WTC11 (cell line): ENCODE measurements at regions not wholly inside any gene's neighbourhood (a gene's known extent, or its start where the extent isn't known, plus 50 kb on each side); places are given as distances from the start of the nearest gene placed in this dataset.

Experiments used
- ATAC-seq: fragments of 200-7000 bp; cut with Tn5 transposase; 2 replicates; pipeline ENCODE4 v1.10.0; 2021; ENCODE audit warnings: mild to moderate bottlenecking, moderate library complexity
- CTCF ChIA-PET: fragments of 300-600 bp; sonication (Branson Sonifier 250); formaldehyde crosslinking; loops from one replicate; lab custom pipeline; 2021; ENCODE audit warnings: antibody characterized with exemption; lab: Charles Lee
- POLR2A ChIA-PET: fragments of 350-600 bp; sonication (Branson Sonifier 250); formaldehyde crosslinking; loops from one replicate; lab custom pipeline; 2021; ENCODE audit warnings: antibody characterized with exemption; lab: Charles Lee
- DNase-seq: peaks from one replicate; pipeline ENCODE4 v3.0.0; 2021; ENCODE audit warnings: low spot score
- H3K27ac Mint-ChIP-seq: 2 replicates; pipeline ENCODE4 v1.8.0; 2021; ENCODE audit warnings: mixed read lengths
- H3K27me3 Mint-ChIP-seq: 2 replicates; pipeline ENCODE4 v1.8.0; 2021; ENCODE audit warnings: low read depth, mild to moderate bottlenecking, moderate library complexity, mixed read lengths
- H3K36me3 Mint-ChIP-seq: 2 replicates; pipeline ENCODE4 v1.8.0; 2021; ENCODE audit warnings: mixed read lengths
- H3K4me1 Mint-ChIP-seq: 2 replicates; pipeline ENCODE4 v1.8.0; 2022; ENCODE audit warnings: mixed read lengths
- H3K4me3 Mint-ChIP-seq: 2 replicates; pipeline ENCODE4 v1.8.0; 2021; ENCODE audit warnings: mild to moderate bottlenecking, moderate library complexity, mixed read lengths
- H3K9me3 Mint-ChIP-seq: 2 replicates; pipeline ENCODE4 v1.8.0; 2021; ENCODE audit warnings: mixed read lengths
- ATF1 ChIP-seq: sonication (generic); formaldehyde crosslinking; IDR thresholded peaks from 2 replicates; pipeline ENCODE4 v1.8.1; 2023; ENCODE audit warnings: mild to moderate bottlenecking, moderate library complexity, missing genetic modification reagents
- ATF2 ChIP-seq: sonication (generic); formaldehyde crosslinking; IDR thresholded peaks from 2 replicates; pipeline ENCODE4 v1.8.1; 2022; ENCODE audit warnings: low read depth, missing genetic modification reagents, borderline replicate concordance
- ESRRA ChIP-seq: sonication (generic); formaldehyde crosslinking; IDR thresholded peaks from 2 replicates; pipeline ENCODE4 v1.8.1; 2022; ENCODE audit warnings: mild to moderate bottlenecking, missing genetic modification reagents, borderline replicate concordance
- ETV6 ChIP-seq: sonication (generic); formaldehyde crosslinking; IDR thresholded peaks from 2 replicates; pipeline ENCODE4 v1.8.1; 2022; ENCODE audit warnings: mild to moderate bottlenecking, missing genetic modification reagents
- FOXJ3 ChIP-seq: sonication (generic); formaldehyde crosslinking; IDR thresholded peaks from 2 replicates; pipeline ENCODE4 v1.9.0; 2021; ENCODE audit warnings: missing genetic modification reagents, mild to moderate bottlenecking, borderline replicate concordance
- GABPB1 ChIP-seq: sonication (generic); formaldehyde crosslinking; IDR thresholded peaks from 2 replicates; pipeline ENCODE4 v1.8.1; 2023; ENCODE audit warnings: mild to moderate bottlenecking, missing genetic modification reagents
- JAZF1 ChIP-seq: fragments of 250-450 bp; sonication (Bioruptor Pico); IDR thresholded peaks from 2 replicates; pipeline ENCODE4 v1.9.0; 2021; ENCODE audit warnings: moderate library complexity, mild to moderate bottlenecking, inconsistent platforms
- MYBL2 ChIP-seq: sonication (generic); formaldehyde crosslinking; IDR thresholded peaks from 2 replicates; pipeline ENCODE4 v1.8.1; 2023; ENCODE audit warnings: mild to moderate bottlenecking, moderate library complexity, missing genetic modification reagents
- NFATC4 ChIP-seq: fragments of 250-450 bp; sonication (Bioruptor Pico); IDR thresholded peaks from 2 replicates; pipeline ENCODE4 v1.9.0; 2021; ENCODE audit warnings: mild to moderate bottlenecking
- PRRX2 ChIP-seq: fragments of 250-450 bp; sonication (Bioruptor Pico); IDR thresholded peaks from 2 replicates; pipeline ENCODE4 v1.8.0; 2021; ENCODE audit warnings: mild to moderate bottlenecking
- SOX15 ChIP-seq: fragments of 250-450 bp; sonication (Bioruptor Pico); IDR thresholded peaks from 2 replicates; pipeline ENCODE4 v1.9.0; 2021; ENCODE audit warnings: mild to moderate bottlenecking
- TP53 ChIP-seq: sonication (generic); formaldehyde crosslinking; IDR thresholded peaks from 2 replicates; pipeline ENCODE4 v1.8.1; 2023; ENCODE audit warnings: mild to moderate bottlenecking, missing genetic modification reagents
- ZBTB43 ChIP-seq: sonication (generic); formaldehyde crosslinking; IDR thresholded peaks from 2 replicates; pipeline ENCODE4 v1.8.1; 2023; ENCODE audit warnings: mild to moderate bottlenecking, missing genetic modification reagents
- ZNF232 ChIP-seq: sonication (generic); formaldehyde crosslinking; IDR thresholded peaks from 2 replicates; pipeline ENCODE4 v1.8.0; 2022; ENCODE audit warnings: mild to moderate bottlenecking, missing genetic modification reagents
- ZNF317 ChIP-seq: sonication (generic); formaldehyde crosslinking; IDR thresholded peaks from 2 replicates; pipeline ENCODE4 v1.8.1; 2023; ENCODE audit warnings: low read depth, mild to moderate bottlenecking, moderate library complexity, missing genetic modification reagents, borderline replicate concordance
- ZNF671 ChIP-seq: fragments of 250-450 bp; sonication (Bioruptor Pico); IDR thresholded peaks from 2 replicates; pipeline ENCODE4 v1.8.0; 2021; ENCODE audit warnings: mild to moderate bottlenecking
- TF ChIP-seq, protein P1 (sequence below): sonication (generic); formaldehyde crosslinking; IDR thresholded peaks from 2 replicates; pipeline ENCODE4 v1.8.0; 2022; ENCODE audit warnings: missing genetic modification reagents
- TF ChIP-seq, protein P2 (sequence below): sonication (generic); formaldehyde crosslinking; IDR thresholded peaks from 2 replicates; pipeline ENCODE4 v1.8.0; 2023; ENCODE audit warnings: mild to moderate bottlenecking, missing genetic modification reagents
- TF ChIP-seq, protein P3 (sequence below): fragments of 250-450 bp; sonication (Bioruptor Pico); IDR thresholded peaks from 2 replicates; pipeline ENCODE4 v1.8.0; 2021; ENCODE audit warnings: mild to moderate bottlenecking
- TF ChIP-seq, protein P4 (sequence below): sonication (generic); formaldehyde crosslinking; IDR thresholded peaks from 2 replicates; pipeline ENCODE4 v1.8.0; 2023; ENCODE audit warnings: missing genetic modification reagents

DNA sequence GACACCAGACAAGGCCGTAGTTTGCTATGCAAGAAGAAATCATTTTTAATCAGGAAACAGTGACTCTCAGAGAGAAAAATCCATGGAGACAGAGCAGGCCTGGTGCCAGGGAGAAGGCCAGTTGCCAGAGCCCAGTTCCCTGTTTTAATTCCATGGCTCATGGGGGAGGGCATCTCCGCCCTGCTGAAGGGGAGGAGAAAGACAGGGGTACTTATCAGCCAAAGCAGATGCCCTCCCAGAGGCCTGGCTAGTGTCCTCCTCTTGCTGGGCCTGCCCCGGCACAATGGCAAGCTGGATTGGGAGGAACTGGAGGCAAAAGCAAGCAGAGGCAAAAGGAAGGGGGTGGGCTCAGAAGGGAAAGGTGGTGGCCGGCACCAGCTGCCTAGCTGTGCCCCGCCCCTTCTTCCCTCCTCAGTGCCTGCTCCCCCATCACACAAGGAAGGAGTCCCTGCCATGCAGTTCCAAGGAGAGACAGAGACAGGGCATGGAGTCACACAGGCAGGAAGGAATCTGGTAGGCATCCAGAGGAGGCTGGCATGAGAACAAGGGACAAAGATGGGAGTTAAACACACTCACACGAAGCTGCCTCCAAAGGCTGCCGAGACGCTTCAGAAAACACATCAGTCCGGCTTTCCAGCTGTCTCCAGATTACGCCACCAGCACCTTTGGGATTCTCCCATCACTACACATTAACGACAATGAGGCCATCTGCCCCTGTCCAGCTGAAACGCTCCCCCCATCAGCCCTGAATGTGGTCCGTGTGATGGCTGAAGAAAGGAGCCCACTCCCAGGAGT is 591.8 kb downstream of the BUD13 start:
- no peak for DNase-seq
- Mint-ChIP-seq H3K27me3 (no peaks in the 10 kb centered on the region), H3K27ac (no peak overlapping the region), H3K4me3 (no peak overlapping the region), H3K9me3 (no peaks in the 10 kb centered on the region), H3K4me1 (peaks cover 43% of the 10 kb centered on the region)
- ATAC-seq = peak; percentile 12; the same call in 1 of the 2 replicates
- CTCF ChIA-PET = interaction anchor here (1.2 to 10.5 kb wide), 2 partner anchors 9 to 35 kb away, joined by 6 to 70 read pairs; no protein-coding TSS in a partner anchor
- POLR2A ChIA-PET = no interaction called here
- TF ChIP-seq, protein P1, sequence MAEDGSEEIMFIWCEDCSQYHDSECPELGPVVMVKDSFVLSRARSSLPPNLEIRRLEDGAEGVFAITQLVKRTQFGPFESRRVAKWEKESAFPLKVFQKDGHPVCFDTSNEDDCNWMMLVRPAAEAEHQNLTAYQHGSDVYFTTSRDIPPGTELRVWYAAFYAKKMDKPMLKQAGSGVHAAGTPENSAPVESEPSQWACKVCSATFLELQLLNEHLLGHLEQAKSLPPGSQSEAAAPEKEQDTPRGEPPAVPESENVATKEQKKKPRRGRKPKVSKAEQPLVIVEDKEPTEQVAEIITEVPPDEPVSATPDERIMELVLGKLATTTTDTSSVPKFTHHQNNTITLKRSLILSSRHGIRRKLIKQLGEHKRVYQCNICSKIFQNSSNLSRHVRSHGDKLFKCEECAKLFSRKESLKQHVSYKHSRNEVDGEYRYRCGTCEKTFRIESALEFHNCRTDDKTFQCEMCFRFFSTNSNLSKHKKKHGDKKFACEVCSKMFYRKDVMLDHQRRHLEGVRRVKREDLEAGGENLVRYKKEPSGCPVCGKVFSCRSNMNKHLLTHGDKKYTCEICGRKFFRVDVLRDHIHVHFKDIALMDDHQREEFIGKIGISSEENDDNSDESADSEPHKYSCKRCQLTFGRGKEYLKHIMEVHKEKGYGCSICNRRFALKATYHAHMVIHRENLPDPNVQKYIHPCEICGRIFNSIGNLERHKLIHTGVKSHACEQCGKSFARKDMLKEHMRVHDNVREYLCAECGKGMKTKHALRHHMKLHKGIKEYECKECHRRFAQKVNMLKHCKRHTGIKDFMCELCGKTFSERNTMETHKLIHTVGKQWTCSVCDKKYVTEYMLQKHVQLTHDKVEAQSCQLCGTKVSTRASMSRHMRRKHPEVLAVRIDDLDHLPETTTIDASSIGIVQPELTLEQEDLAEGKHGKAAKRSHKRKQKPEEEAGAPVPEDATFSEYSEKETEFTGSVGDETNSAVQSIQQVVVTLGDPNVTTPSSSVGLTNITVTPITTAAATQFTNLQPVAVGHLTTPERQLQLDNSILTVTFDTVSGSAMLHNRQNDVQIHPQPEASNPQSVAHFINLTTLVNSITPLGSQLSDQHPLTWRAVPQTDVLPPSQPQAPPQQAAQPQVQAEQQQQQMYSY (CRISPR knock-in tag) = no peak
- TF ChIP-seq MYBL2 (CRISPR knock-in tag) (no peak), ATF1 (CRISPR knock-in tag) (no peak), TP53 (CRISPR knock-in tag) (no peak)
- TF ChIP-seq, all 79 proteins: peak for 0
- H3K36me3 Mint-ChIP-seq = no peaks in the 10 kb centered on the region

- CTCF ChIA-PET = interaction anchor here (1.6 to 10.5 kb wide), 2 partner anchors 10 to 37 kb away, joined by 3 to 70 read pairs; no protein-coding TSS in a partner anchor
- Mint-ChIP-seq H3K27ac (no peak overlapping the region), H3K4me1 (peaks cover 49% of the 10 kb centered on the region), H3K4me3 (no peak overlapping the region), H3K27me3 (no peaks in the 10 kb centered on the region), H3K9me3 (no peaks in the 10 kb centered on the region), H3K36me3 (no peaks in the 10 kb centered on the region)
- TF ChIP-seq ZNF317 = no peak
- no peak for TF ChIP-seq SOX15
- TF ChIP-seq, protein P2, sequence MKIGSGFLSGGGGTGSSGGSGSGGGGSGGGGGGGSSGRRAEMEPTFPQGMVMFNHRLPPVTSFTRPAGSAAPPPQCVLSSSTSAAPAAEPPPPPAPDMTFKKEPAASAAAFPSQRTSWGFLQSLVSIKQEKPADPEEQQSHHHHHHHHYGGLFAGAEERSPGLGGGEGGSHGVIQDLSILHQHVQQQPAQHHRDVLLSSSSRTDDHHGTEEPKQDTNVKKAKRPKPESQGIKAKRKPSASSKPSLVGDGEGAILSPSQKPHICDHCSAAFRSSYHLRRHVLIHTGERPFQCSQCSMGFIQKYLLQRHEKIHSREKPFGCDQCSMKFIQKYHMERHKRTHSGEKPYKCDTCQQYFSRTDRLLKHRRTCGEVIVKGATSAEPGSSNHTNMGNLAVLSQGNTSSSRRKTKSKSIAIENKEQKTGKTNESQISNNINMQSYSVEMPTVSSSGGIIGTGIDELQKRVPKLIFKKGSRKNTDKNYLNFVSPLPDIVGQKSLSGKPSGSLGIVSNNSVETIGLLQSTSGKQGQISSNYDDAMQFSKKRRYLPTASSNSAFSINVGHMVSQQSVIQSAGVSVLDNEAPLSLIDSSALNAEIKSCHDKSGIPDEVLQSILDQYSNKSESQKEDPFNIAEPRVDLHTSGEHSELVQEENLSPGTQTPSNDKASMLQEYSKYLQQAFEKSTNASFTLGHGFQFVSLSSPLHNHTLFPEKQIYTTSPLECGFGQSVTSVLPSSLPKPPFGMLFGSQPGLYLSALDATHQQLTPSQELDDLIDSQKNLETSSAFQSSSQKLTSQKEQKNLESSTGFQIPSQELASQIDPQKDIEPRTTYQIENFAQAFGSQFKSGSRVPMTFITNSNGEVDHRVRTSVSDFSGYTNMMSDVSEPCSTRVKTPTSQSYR (CRISPR knock-in tag) = no peak
- no peak for TF ChIP-seq MYBL2 (CRISPR knock-in tag)
- TF ChIP-seq PRRX2 (CRISPR knock-in tag) = no peak
- no peak for TF ChIP-seq JAZF1 (CRISPR knock-in tag)
- TF ChIP-seq ZNF671 (CRISPR knock-in tag) = no peak
- TF ChIP-seq ETV6 (CRISPR knock-in tag) = no peak
- no peak for TF ChIP-seq NFATC4 (CRISPR knock-in tag)
- TF ChIP-seq ATF2 (CRISPR knock-in tag) = no peak
- TF ChIP-seq, protein P3, sequence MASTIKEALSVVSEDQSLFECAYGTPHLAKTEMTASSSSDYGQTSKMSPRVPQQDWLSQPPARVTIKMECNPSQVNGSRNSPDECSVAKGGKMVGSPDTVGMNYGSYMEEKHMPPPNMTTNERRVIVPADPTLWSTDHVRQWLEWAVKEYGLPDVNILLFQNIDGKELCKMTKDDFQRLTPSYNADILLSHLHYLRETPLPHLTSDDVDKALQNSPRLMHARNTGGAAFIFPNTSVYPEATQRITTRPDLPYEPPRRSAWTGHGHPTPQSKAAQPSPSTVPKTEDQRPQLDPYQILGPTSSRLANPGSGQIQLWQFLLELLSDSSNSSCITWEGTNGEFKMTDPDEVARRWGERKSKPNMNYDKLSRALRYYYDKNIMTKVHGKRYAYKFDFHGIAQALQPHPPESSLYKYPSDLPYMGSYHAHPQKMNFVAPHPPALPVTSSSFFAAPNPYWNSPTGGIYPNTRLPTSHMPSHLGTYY (CRISPR knock-in tag) = no peak
- TF ChIP-seq ESRRA (CRISPR knock-in tag) = no peak
- TF ChIP-seq, protein P4, sequence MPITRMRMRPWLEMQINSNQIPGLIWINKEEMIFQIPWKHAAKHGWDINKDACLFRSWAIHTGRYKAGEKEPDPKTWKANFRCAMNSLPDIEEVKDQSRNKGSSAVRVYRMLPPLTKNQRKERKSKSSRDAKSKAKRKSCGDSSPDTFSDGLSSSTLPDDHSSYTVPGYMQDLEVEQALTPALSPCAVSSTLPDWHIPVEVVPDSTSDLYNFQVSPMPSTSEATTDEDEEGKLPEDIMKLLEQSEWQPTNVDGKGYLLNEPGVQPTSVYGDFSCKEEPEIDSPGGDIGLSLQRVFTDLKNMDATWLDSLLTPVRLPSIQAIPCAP (CRISPR knock-in tag) = no peak
- TF ChIP-seq ZNF232 = no peak
- TF ChIP-seq ZBTB43 (CRISPR knock-in tag) = no peak
- TF ChIP-seq GABPB1 (CRISPR knock-in tag) = no peak
- no peak for TF ChIP-seq FOXJ3 (CRISPR knock-in tag)
- no peak for DNase-seq
- POLR2A ChIA-PET = no interaction called here
- ATAC-seq = no peak
Measured at GRCh38 chr11:116179401-116179800, 593.4 kb downstream of the BUD13 start.
